ENCODE measurements at regions not wholly inside any gene's neighbourhood (a gene's known extent, or its start where the extent isn't known, plus 50 kb on each side); places are given as distances from the start of the nearest gene placed in this dataset.

GRCh38 chr5:42929871-42930270 is 110.2 kb downstream of the ANXA2R start:
- TF ChIP-seq CTCF (IDR thresholded peaks at IDR 0.05): no peak
- no peak for TF ChIP-seq EZH2phosphoT487 (IDR thresholded peaks at IDR 0.05)
- TF ChIP-seq EZH2 (IDR thresholded peaks at IDR 0.05): no peak
- no peaks in the 10 kb centered on the region for H3K36me3 Mint-ChIP-seq
- H3K36me3 ChIP-seq: no peaks in the 10 kb centered on the region
- H3K27ac ChIP-seq: no peak overlapping the region
- peaks cover 22% of the 10 kb centered on the region for H3K9me3 Mint-ChIP-seq
- H3K4me3 Mint-ChIP-seq: no peak overlapping the region
- H3K4me1 Mint-ChIP-seq: no peaks in the 10 kb centered on the region
- no peak overlapping the region for H3K4me2 ChIP-seq
- no peak overlapping the region for H2AFZ ChIP-seq (replicated peaks)
- no peak overlapping the region for H3K27ac Mint-ChIP-seq
- no peaks in the 10 kb centered on the region for H3K79me2 ChIP-seq (ENCODE audit: low read depth)
- H3F3A ChIP-seq (ENCODE audit: low read depth): no peaks in the 10 kb centered on the region
- no peaks in the 10 kb centered on the region for H4K20me1 ChIP-seq (ENCODE audit: low read depth)
- DNase-seq (ENCODE audit: low spot score): no peak
- no peak overlapping the region for H3K4me3 ChIP-seq
- H3K9ac ChIP-seq: no peak overlapping the region
- no peaks in the 10 kb centered on the region for H3K4me1 ChIP-seq
- H3K27me3 Mint-ChIP-seq (ENCODE audit: insufficient read depth, low read depth): peaks cover 5% of the 10 kb centered on the region
- no peaks in the 10 kb centered on the region for H3K27me3 ChIP-seq
- no peaks in the 10 kb centered on the region for H3K9me3 ChIP-seq (ENCODE audit: low read depth)

DNA sequence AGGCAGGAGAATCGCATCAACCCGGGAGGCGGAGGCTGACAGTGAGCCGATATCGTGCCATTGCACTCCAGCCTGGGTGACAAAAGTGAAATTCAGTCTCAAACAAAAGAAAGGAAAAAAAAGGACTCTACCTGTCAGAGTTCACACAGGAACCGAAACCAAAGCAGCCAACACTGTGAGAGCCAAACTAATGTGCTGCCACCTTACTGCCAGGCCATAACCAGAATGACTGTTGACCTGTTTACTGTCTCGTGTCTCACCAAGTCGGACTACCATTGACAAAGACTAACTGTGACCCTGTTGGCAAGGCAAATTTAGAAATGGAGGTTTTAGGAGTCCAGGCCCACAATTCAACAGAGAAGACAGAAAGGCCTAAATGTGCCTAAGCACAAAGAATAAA is 112.4 kb downstream of the ANXA2R start:
- H3F3A ChIP-seq (ENCODE audit: low read depth): no peaks in the 10 kb centered on the region
- H3K9me3 ChIP-seq (ENCODE audit: low read depth): no peaks in the 10 kb centered on the region
- Mint-ChIP-seq H3K4me3 (no peak overlapping the region), H3K9me3 (peaks cover 27% of the 10 kb centered on the region), H3K4me1 (no peaks in the 10 kb centered on the region), H3K36me3 (no peaks in the 10 kb centered on the region), H3K27ac (no peak overlapping the region), H3K27me3 (ENCODE audit: insufficient read depth, low read depth) (peaks cover 5% of the 10 kb centered on the region)
- H3K4me2 ChIP-seq: no peak overlapping the region
- no peak overlapping the region for H2AFZ ChIP-seq (replicated peaks)
- H4K20me1 ChIP-seq (ENCODE audit: low read depth): no peaks in the 10 kb centered on the region
- H3K36me3 ChIP-seq: no peaks in the 10 kb centered on the region
- H3K79me2 ChIP-seq (ENCODE audit: low read depth): no peaks in the 10 kb centered on the region
- DNase-seq (ENCODE audit: low spot score): no peak
- no peak overlapping the region for H3K27ac ChIP-seq
- H3K27me3 ChIP-seq: no peaks in the 10 kb centered on the region
- no peak overlapping the region for H3K9ac ChIP-seq
- no peak overlapping the region for H3K4me3 ChIP-seq
- no peak for TF ChIP-seq EZH2 (IDR thresholded peaks at IDR 0.05)
- no peak for TF ChIP-seq EZH2phosphoT487 (IDR thresholded peaks at IDR 0.05)
- H3K4me1 ChIP-seq: no peaks in the 10 kb centered on the region

DNA sequence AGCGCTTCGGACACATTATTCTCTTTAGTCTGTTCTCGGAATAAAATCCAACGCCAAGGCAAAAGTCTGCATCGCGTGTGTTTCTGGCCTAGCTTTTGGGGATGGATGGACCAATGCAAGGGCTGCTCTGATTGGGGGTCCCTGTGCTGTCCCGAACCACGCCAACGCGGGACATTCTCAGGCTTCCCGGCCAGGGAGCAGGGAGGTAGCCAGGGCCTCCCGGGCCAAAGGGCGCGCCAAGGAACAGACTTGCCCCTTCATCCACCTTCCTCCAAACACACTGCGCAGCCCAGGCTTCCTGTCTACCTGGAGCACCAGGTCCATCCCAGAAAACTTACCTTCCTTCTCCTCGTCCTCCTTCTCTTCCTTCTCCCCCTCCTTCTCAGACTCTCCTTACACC is 113.0 kb upstream of the SELENOP start:
- no peak for TF ChIP-seq CTCF (IDR thresholded peaks at IDR 0.05)
- TF ChIP-seq EZH2phosphoT487 (IDR thresholded peaks at IDR 0.05): no peak
- TF ChIP-seq EZH2 (IDR thresholded peaks at IDR 0.05): no peak
- H3K4me3 ChIP-seq: no peak overlapping the region
- Mint-ChIP-seq H3K4me3 (no peak overlapping the region), H3K27me3 (ENCODE audit: insufficient read depth, low read depth) (peaks cover 2% of the 10 kb centered on the region), H3K4me1 (no peaks in the 10 kb centered on the region), H3K27ac (no peak overlapping the region), H3K9me3 (peaks cover 14% of the 10 kb centered on the region), H3K36me3 (no peaks in the 10 kb centered on the region)
- H3K27me3 ChIP-seq: no peaks in the 10 kb centered on the region
- H3K4me1 ChIP-seq: no peaks in the 10 kb centered on the region
- no peak overlapping the region for H3K9ac ChIP-seq
- no peak overlapping the region for H2AFZ ChIP-seq (replicated peaks)
- no peak overlapping the region for H3K27ac ChIP-seq
- no peaks in the 10 kb centered on the region for H4K20me1 ChIP-seq (ENCODE audit: low read depth)
- no peaks in the 10 kb centered on the region for H3K9me3 ChIP-seq (ENCODE audit: low read depth)
- no peaks in the 10 kb centered on the region for H3K36me3 ChIP-seq
- H3F3A ChIP-seq (ENCODE audit: low read depth): no peaks in the 10 kb centered on the region
- H3K4me2 ChIP-seq: no peak overlapping the region
- no peak for DNase-seq (ENCODE audit: low spot score)
- H3K79me2 ChIP-seq (ENCODE audit: low read depth): no peaks in the 10 kb centered on the region

- no peak overlapping the region for H3K27ac Mint-ChIP-seq
- peaks cover 2% of the 10 kb centered on the region for H3K27me3 Mint-ChIP-seq (ENCODE audit: insufficient read depth, low read depth)
- H3K36me3 ChIP-seq: no peaks in the 10 kb centered on the region
Measured at GRCh38 chr5:42924226-42924625, 112.5 kb upstream of the SELENOP start.

More at GRCh38 chr5:42924226-42924625, 112.5 kb upstream of the SELENOP start:
- Histone ChIP-seq H3K9ac (no peak overlapping the region), H3K9me3 (ENCODE audit: low read depth) (no peaks in the 10 kb centered on the region), H3K4me1 (no peaks in the 10 kb centered on the region), H3K27me3 (no peaks in the 10 kb centered on the region), H4K20me1 (ENCODE audit: low read depth) (no peaks in the 10 kb centered on the region), H3K4me3 (no peak overlapping the region), H2AFZ (replicated peaks) (no peak overlapping the region), H3F3A (ENCODE audit: low read depth) (no peaks in the 10 kb centered on the region), H3K79me2 (ENCODE audit: low read depth) (no peaks in the 10 kb centered on the region), H3K4me2 (no peak overlapping the region), H3K27ac (no peak overlapping the region)
- no peak for DNase-seq (ENCODE audit: low spot score)
- no peaks in the 10 kb centered on the region for H3K36me3 Mint-ChIP-seq
- no peaks in the 10 kb centered on the region for H3K4me1 Mint-ChIP-seq
- peaks cover 14% of the 10 kb centered on the region for H3K9me3 Mint-ChIP-seq
- TF ChIP-seq EZH2phosphoT487 (IDR thresholded peaks at IDR 0.05) (no peak), EZH2 (IDR thresholded peaks at IDR 0.05) (no peak), CTCF (IDR thresholded peaks at IDR 0.05) (no peak)
- no peak overlapping the region for H3K4me3 Mint-ChIP-seq
